Spinal cord (tissue), 10 donors: ENCODE measurements at regions not wholly inside any gene's neighbourhood (a gene's known extent, or its start where the extent isn't known, plus 50 kb on each side); places are given as distances from the start of the nearest gene placed in this dataset. TPM values are rescaled to one million over a fixed set of nuclear protein-coding genes. Genes with fewer than 3 reads are reported as not detected.

Experiments used
- DNase-seq, 6 donors: peaks; one replicate each; pipeline versions ENCODE4 v3.0.0 to v3.0.0-alpha.2; 2013 to 2015; ENCODE audit warnings: low spot score in 6 of 6, low read depth in 4 of 6
- H3K27ac ChIP-seq: one replicate; pipeline ENCODE4 v1.5.1; 2013; ENCODE audit warnings: low read depth, low read length, control low read depth
- H3K27me3 ChIP-seq: one replicate; pipeline ENCODE4 v1.6.1; 2013; ENCODE audit warnings: low read length; ENCODE audit not compliant: control insufficient read depth, insufficient read depth
- H3K36me3 ChIP-seq: one replicate; pipeline ENCODE4 v1.6.1; 2013; ENCODE audit warnings: low read length; ENCODE audit not compliant: control insufficient read depth, insufficient read depth
- H3K4me1 ChIP-seq: one replicate; pipeline ENCODE4 v1.6.1; 2013; ENCODE audit warnings: low read length; ENCODE audit not compliant: control insufficient read depth, insufficient read depth
- H3K4me3 ChIP-seq: one replicate; pipeline ENCODE4 v1.5.1; 2013; ENCODE audit warnings: low read depth, low read length, control low read depth
- H3K9me3 ChIP-seq: one replicate; pipeline ENCODE4 v1.6.1; 2013; ENCODE audit warnings: low read length; ENCODE audit not compliant: control insufficient read depth, insufficient read depth
- WGBS: methylation state at CpG from one replicate; pipeline ENCODE4 v1.1.5; 2013; ENCODE audit warnings: missing lambda C conversion rate; ENCODE audit not compliant: insufficient coverage; 5-methylcytosine and 5-hydroxymethylcytosine counted together
- small RNA-seq: library from RNA; depleted of rRNA; stranded (forward); fragments of <200 nt; gene quantifications from one replicate; pipeline ENCODE3, GENCODE V24; 2014; ENCODE audit warnings: low replicate concordance
- donor health status: healthy.

DNA sequence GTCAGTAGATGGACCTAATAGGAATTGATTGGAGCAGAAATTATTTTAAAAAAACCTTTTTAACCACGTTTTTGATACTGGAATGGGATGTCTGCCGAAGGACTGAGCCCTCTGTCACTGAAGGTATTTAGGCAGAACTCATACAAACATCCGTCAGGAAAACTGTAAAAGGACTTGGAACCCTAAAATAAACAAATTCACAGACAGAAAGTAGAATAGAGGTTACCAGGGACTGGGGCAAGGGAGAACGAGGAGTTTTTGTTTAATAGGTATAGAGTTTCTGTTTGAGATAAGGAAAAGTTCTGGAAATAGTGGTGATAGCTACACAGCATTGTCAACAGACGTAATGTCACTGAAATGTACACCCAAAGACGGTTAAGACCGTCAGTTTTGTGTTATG lies 105.5 kb downstream of the BCOR start:
- Histone ChIP-seq H3K36me3 (no peaks in the 10 kb centered on the region), H3K4me3 (no peak overlapping the region), H3K4me1 (peaks cover 4% of the 10 kb centered on the region), H3K27ac (no peak overlapping the region), H3K9me3 (no peaks in the 10 kb centered on the region), H3K27me3 (peaks cover 4% of the 10 kb centered on the region)
- 50% methylated on average over 1 of the region's 7 CpGs for WGBS
- DNase-seq, result no peak

DNA sequence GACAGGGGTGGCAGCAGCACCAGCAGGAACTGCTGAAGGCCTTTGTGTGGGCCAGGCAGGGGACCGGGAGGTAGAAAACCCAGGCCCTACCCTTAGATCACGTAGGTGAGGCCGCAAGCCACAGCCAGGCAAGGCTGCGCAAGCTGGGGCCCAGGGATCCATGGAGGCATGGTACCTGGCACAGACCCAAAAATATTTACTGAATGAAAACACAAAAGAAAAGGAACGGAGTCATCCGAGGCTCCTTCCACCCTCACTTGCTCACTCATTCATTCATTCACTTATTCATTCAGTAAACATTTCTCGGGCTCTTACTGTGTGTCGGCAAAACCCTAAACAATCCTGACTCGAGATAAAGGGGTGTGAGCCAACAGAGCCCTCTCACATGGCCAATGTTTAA lies 102.3 kb downstream of the BCOR start:
- Histone ChIP-seq H3K27me3 (peaks cover 4% of the 10 kb centered on the region), H3K4me3 (no peak overlapping the region), H3K4me1 (peaks cover 4% of the 10 kb centered on the region), H3K9me3 (no peaks in the 10 kb centered on the region), H3K27ac (no peak overlapping the region), H3K36me3 (no peaks in the 10 kb centered on the region)
- 74% methylated on average over 6 of the region's 9 CpGs for WGBS
- DNase-seq, result peak in 1 of 6 donors; percentile 23

DNA sequence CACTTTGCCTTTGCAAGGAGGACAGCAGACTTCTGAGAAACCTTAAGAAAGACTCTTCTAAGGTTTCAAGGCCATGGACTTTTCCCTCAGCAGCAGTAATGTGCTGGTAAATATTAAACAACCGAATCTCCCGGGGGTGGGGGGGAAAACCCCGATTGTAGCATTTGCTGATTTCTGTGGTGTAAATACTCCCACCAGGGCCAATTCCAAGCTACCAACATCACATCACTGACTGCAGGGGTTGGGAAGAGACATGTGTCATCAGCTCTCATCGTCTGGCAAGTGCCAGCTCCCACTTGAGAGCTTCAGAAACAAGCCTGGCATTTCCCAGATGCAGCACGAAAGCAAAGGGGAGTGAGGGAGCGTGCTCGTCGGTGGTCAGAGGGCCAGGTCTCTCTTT lies 101.2 kb downstream of the BCOR start:
- Histone ChIP-seq H3K36me3 (no peaks in the 10 kb centered on the region), H3K4me3 (no peak overlapping the region), H3K4me1 (peaks cover 4% of the 10 kb centered on the region), H3K9me3 (no peaks in the 10 kb centered on the region), H3K27ac (no peak overlapping the region), H3K27me3 (peaks cover 4% of the 10 kb centered on the region)
- no peak for DNase-seq
- 69% methylated on average over 5 of the region's 8 CpGs for WGBS

DNA sequence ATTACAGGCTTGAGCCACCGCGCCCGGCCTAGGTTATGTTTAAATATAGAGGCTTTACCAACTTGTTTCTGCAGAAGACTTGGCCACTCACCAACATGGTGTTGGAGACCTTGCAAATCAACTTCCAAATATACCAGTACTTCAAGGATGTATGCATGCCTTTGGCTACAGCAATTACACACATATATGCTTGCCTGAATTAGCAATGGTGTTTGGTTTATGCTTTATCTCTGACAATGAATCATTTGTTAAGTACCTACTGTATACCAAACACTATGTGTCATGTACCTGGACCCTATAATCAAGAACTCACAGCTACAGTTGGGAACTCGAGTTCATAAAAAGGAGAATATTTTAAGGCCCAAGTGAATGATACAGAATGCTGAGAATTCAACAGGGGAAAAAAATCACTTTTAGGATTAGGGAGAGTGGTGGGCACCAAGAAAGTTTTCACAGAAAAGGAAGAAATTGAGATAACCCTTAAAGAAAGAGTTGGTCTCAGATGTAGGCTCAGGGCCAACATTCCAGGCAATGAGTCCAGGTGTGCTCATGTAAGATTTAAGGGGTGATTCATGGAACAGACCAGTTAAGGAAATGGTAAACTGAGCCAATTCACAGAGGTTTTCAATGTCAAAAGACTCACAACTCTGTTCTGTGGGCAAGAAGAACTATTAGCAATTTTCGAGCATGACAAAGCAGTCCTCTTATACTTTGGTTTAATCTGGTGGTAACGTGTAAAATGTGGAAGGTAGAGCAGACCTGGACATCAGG lies 98.9 kb downstream of the BCOR start:
- WGBS, result 79% methylated on average over 3 of the region's 6 CpGs
- no peak overlapping the region for H3K4me3 ChIP-seq
- no peak overlapping the region for H3K27ac ChIP-seq
- no peaks in the 10 kb centered on the region for H3K36me3 ChIP-seq
- H3K4me1 ChIP-seq, result peaks cover 4% of the 10 kb centered on the region
- no peak for DNase-seq
- no peaks in the 10 kb centered on the region for H3K9me3 ChIP-seq
- H3K27me3 ChIP-seq, result peaks cover 11% of the 10 kb centered on the region

Small RNA genes in the stretch of these regions (small RNA-seq; reads per million reads assigned to genes)
- gene MIR1587, result not detected
- 0.06 reads per million for gene MIR3937
- gene RN7SL732P, result not detected
- gene RNU6-591P, result not detected
